Colon (tissue), 2 donors: ENCODE measurements at regions not wholly inside any gene's neighbourhood (a gene's known extent, or its start where the extent isn't known, plus 50 kb on each side); places are given as distances from the start of the nearest gene placed in this dataset.
"Not testable (repeated sequence)": the region's sequence is repeated elsewhere in the genome, so short reads cannot be mapped to it uniquely, and the experiment has no call there.

Source experiments
- FAIRE-seq: peaks from 2 replicates; lab custom pipeline; 2012; peaks lifted over from hg19 to GRCh38; lab: Jason Lieb, UNC
- donor health status: control.
- donor health status: control.

- FAIRE-seq, result not testable (repeated sequence)
Measured at GRCh38 chr11:23484146-23484545, 623.9 kb upstream of the CCDC179 start.

- not testable (repeated sequence) for FAIRE-seq
Measured at GRCh38 chr11:23484618-23485017, 624.3 kb upstream of the CCDC179 start.

GRCh38 chr11:23490557-23491235 is 630.4 kb upstream of the CCDC179 start:
- no peak for FAIRE-seq

- FAIRE-seq, result no peak
Measured at GRCh38 chr11:23494981-23495380, 634.7 kb upstream of the CCDC179 start.

- FAIRE-seq, result no peak
Measured at GRCh38 chr11:23496340-23496739, 636.1 kb upstream of the CCDC179 start.

GRCh38 chr11:23497040-23497439 is 636.8 kb upstream of the CCDC179 start:
- no peak for FAIRE-seq

- FAIRE-seq, result no peak
Measured at GRCh38 chr11:23502389-23502788, 642.1 kb upstream of the CCDC179 start.

GRCh38 chr11:23502826-23503225 is 642.6 kb upstream of the CCDC179 start:
- no peak for FAIRE-seq

- no peak for FAIRE-seq
Measured at GRCh38 chr11:23509023-23509422, 648.7 kb upstream of the CCDC179 start.

- FAIRE-seq, result no peak
Measured at GRCh38 chr11:23509821-23510220, 649.5 kb upstream of the CCDC179 start.

GRCh38 chr11:23519194-23519593 is 658.9 kb upstream of the CCDC179 start:
- FAIRE-seq, result no peak

GRCh38 chr11:23520226-23520960 is 660.1 kb upstream of the CCDC179 start:
- no peak for FAIRE-seq

- no peak for FAIRE-seq
Measured at GRCh38 chr11:23536907-23537306, 676.6 kb upstream of the CCDC179 start.

- FAIRE-seq, result no peak
Measured at GRCh38 chr11:23539556-23539955, 679.3 kb upstream of the CCDC179 start.

GRCh38 chr11:23540101-23540561 is 679.9 kb upstream of the CCDC179 start:
- FAIRE-seq, result no peak

- no peak for FAIRE-seq
Measured at GRCh38 chr11:23542189-23542588, 681.9 kb upstream of the CCDC179 start.

- FAIRE-seq, result no peak
Measured at GRCh38 chr11:23542816-23543215, 682.5 kb upstream of the CCDC179 start.

GRCh38 chr11:23543651-23544222 is 683.5 kb upstream of the CCDC179 start:
- FAIRE-seq, result no peak

GRCh38 chr11:23551706-23552105 is 691.4 kb upstream of the CCDC179 start:
- FAIRE-seq, result no peak

- FAIRE-seq, result no peak
Measured at GRCh38 chr11:23554002-23554401, 693.7 kb upstream of the CCDC179 start.

GRCh38 chr11:23555085-23555484 is 694.8 kb upstream of the CCDC179 start:
- FAIRE-seq, result no peak

GRCh38 chr11:23556163-23556750 is 696.0 kb upstream of the CCDC179 start:
- FAIRE-seq, result no peak

GRCh38 chr11:23563591-23563990 is 703.3 kb upstream of the CCDC179 start:
- FAIRE-seq, result no peak
